DOHH2 (cell line): ENCODE measurements at regions not wholly inside any gene's neighbourhood (a gene's known extent, or its start where the extent isn't known, plus 50 kb on each side); places are given as distances from the start of the nearest gene placed in this dataset.
"Not testable (repeated sequence)": the region's sequence is repeated elsewhere in the genome, so short reads cannot be mapped to it uniquely, and the experiment has no call there.

Experiments used
- CTCF ChIP-seq: fragments of 200-600 bp; sonication (generic); IDR thresholded peaks from one replicate; pipeline ENCODE4 v1.5.1; 2014; ENCODE audit warnings: antibody characterized with exemption, mild to moderate bottlenecking, low read depth, low read length; ENCODE audit not compliant: poor library complexity, severe bottlenecking
- EZH2phosphoT487 ChIP-seq: fragments of 200-600 bp; sonication (generic); IDR thresholded peaks from 2 replicates; pipeline ENCODE4 v1.6.1; 2017; ENCODE audit warnings: borderline replicate concordance, mild to moderate bottlenecking, antibody characterized with exemption, low read length, moderate library complexity, mixed read lengths

- TF ChIP-seq CTCF, EZH2phosphoT487: not testable (repeated sequence)
Measured at GRCh38 chr2:87672404-87672803, 75.5 kb upstream of the PLGLB2 start.
